HG02798 (cell line): ENCODE measurements at regions not wholly inside any gene's neighbourhood (a gene's known extent, or its start where the extent isn't known, plus 50 kb on each side); places are given as distances from the start of the nearest gene placed in this dataset.

Experiments
- ATAC-seq: cut with Tn5 transposase; IDR thresholded peaks from one replicate; pipeline ENCODE4 v1.9.1; 2021; ENCODE audit warnings: mild to moderate bottlenecking; ENCODE audit not compliant: unreplicated experiment, poor library complexity

- no peak for ATAC-seq
These were observed 1140.4 kb downstream of the EFNB2 start for GRCh38 chr13:105395041-105395440.

DNA sequence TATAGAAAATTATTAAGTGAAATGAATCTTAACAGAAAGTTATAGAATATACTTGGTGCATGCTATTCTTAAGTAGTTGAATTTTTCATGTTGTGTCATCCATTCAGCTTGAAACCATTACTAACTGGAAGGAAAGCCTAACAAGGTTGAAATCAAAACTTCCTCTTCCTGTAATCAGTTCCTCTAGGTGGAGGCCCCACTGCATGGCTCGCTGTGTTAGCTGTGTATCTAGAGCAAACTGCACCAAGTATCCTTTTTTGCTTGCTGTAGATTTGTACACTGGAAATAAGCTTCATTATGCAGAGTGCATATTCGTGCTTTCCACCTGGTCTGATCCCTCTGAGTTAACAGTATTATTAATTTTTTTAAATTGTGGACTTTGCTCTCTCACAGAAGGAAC is 1146.1 kb downstream of the EFNB2 start:
- ATAC-seq: no peak

- no peak for ATAC-seq
These were observed 1158.0 kb downstream of the EFNB2 start for GRCh38 chr13:105377452-105377851.

- ATAC-seq: no peak
These were observed 1165.3 kb downstream of the EFNB2 start for GRCh38 chr13:105370011-105370650.

GRCh38 chr13:105368781-105369180 is 1166.7 kb downstream of the EFNB2 start:
- no peak for ATAC-seq

DNA sequence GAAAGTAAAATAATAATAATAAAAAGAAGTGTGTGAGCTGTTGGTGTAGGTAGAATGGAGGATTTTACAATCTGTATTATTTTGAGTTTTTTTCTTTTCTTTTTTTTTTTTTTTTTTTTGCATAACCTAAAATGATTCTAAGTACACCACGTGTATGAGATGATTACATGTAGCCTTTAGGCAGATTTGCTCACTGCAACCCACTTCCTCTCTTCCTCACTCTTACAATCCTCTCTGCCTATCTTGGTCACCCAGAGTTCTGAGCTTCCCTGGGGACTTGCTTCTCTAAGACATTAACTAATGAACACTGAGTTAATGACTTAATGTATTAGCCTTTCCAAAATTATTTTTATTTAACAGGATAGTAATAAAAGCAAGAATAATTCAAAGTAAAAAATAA is 1169.6 kb downstream of the EFNB2 start:
- ATAC-seq: no peak

- no peak for ATAC-seq
These were observed 1170.4 kb downstream of the EFNB2 start for GRCh38 chr13:105365021-105365550.

DNA sequence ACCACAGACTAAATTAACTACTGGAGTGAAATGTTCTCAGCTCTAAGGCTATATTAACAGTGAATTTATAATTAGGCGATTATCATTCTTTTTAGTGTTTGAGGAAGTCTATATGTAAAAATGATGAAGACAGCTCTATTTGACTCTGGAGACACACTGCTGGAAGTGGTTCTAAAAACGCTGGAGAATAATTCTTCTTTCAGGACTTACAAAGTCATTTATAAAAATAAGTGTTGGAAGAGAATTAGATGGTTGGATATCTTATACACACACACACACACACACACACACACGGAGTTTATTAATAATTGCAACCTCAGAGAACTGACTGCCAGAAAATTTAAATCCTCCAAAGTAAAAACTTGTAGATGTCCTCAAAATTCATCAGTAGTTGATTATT is 1171.3 kb downstream of the EFNB2 start:
- no peak for ATAC-seq

DNA sequence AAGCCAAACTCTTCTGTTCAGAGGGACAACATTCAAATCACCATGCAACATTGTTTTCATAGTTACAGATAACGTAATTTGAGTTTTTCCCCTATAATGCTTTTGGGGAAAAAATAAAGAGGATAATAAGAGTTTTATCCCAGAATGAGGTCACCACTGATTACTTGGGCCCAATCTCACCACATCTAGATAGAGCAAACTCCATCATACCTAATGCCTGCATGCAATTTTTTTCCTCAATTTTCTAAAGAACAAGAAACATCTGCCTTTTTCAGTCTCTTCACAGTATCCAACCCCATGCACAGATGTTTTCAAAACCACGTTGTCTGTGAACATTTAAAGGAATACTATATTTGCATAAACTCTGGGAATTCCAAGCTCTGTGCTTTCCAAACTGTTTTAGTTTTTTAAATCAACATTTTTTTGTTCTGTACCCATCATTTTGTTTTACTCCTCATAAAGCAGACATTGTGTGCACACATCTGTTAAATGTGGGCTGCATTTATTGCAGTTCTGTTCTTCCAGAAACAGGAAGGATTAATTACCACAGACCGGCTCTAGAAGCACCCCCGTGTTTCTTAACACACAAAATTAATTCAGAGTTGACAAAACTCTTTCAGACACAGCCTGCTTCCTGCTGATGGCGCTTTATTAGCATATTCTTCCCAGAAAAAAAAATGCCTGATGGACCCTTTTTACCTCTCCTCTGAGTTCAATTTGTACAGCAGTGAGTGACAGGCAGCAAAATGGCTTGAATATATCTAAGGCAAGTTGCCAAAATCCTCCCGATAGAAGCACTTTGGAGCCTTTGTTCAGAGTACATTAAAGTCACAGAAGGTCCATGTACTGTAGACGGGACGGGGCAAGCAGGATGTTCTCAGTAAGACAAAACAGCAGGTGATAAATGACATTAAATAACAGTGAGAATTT is 1171.9 kb downstream of the EFNB2 start:
- no peak for ATAC-seq

DNA sequence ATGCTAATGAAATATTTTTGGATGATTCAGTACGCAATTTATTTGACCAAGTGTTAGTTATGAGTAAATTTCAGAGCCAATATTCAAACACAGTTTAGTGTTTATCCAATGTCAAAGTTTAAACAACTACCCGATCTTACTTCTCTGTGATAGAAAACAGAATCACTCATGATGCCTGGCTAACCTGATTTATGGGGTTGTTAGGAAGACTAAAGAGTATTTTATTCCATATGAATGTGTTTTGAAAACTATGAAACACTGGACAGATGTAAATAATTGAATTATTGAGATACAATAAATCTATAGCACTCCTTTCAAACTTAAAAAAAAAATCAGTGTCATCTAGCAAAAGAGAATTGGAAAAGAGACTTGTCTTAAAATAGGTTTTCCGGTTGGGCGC is 1181.8 kb downstream of the EFNB2 start:
- no peak for ATAC-seq

GRCh38 chr13:105349082-105349723 is 1186.3 kb downstream of the EFNB2 start:
- no peak for ATAC-seq

DNA sequence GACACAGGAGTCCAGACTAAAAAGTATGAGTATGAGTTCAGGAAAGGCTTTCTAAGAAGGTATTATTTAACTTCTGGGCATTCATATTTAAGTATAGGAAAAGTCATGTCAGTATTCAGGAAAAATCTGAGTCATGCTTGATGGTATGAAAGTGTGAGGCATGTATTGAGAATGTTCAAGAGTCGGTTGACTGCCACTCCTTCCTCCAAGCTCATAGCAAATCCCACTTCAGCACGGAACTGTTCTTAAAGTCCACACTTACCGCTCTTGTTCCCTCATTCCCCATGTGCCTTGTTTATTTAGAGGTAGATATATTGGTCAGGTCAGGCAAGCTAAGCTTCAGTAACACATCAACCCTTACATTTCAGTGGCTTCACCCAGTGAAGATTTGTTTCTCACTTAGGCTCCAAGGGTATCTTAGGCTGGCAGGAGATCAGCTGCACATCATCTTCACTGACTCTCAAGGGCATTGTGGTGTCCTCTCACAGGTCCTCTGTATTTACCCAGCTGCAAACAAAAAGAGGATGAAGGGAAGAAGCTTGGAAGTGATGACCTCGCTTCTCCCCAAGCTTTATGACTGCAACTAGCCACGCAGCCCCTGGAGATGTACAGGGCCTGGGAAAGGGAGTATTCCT is 1189.2 kb downstream of the EFNB2 start:
- no peak for ATAC-seq

DNA sequence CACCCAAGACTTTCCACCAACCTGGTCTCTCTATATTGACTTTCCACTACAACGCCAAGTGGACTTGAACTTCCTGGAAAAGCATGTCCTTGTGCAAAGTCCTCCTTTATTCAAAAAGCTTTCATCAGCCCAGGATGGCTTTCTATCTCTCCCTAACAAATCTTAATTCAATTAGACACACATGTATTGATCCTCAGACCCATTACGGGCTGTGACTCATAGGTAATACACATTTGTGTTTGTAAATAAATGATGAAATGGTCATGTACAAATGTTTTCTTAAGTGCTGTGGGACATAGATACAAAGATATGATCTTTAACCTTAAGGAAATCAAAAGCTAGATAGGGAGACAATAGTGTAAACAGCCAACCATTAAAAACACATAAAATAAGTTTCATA is 1189.7 kb downstream of the EFNB2 start:
- no peak for ATAC-seq

DNA sequence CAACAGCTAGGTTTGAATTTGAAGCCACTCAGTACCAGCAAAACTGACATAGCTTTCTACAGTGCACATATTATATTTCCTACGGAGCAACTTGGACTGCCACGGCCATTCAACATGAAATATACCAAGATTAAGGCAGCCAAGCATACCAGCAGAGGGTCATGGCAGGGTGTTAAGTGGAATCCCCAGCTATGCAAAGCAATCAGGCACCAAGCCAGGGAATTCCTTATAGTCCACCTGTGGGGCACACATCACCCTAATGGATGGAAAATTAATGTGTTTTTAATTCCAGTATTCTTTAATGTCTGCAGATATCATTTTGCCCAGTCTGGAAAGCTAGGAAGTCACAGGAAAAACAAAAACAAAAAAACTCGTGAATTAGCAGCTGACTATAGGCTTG is 1190.3 kb downstream of the EFNB2 start:
- no peak for ATAC-seq

DNA sequence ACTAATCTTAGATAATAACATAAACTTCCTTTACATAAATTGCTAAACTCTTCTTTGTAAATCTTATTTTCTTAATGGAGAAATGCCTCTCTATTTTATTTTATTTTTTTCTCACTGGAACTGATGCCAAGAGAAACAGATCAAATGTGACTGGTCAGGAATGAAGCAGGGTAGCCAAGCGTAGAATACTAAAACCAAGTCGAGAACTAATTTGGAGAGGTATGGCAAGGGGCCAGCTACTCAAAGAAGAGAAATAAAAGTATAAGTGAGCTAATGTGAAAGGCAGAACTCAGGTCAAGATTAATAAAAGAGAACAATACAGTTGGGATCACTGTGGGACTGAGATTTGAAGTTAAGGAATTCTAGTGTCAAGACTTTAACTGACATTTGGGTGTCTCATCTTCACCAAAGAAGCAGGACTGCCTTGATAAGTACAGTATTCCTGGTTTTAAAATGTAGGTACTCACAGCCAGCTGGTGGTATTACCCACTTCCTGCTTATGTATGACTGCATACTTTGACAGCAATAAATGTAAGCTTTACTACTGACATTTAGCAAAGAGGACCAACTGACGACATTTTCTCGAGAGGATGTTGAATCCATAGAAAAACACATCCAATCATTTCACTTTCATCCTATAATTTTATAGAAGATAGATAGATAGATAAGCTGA is 1192.2 kb downstream of the EFNB2 start:
- no peak for ATAC-seq

DNA sequence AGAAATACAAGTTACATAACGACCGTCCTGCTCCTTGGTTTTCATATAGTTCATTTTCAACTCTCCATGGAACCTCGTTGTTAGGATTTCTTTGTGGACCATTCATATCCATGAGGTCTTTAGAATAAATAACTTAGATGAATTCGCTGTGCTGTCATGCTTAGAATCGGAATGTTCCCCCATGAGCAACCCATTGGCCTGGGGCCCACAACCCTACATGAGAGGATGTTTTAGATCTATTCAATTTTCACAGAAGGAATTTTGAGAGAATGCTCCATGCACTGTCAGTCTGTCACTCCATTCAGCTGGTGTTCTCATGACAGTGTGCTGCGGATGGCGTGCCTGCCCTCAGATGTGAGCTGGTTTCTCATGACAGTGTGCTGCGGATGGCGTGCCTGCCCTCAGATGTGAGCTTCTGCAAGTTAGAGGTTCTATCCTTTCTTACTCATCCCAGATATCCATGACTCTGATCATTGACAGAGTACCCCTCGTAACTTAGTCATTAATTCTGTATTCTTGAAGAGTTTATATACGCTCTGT is 1193.1 kb downstream of the EFNB2 start:
- no peak for ATAC-seq

DNA sequence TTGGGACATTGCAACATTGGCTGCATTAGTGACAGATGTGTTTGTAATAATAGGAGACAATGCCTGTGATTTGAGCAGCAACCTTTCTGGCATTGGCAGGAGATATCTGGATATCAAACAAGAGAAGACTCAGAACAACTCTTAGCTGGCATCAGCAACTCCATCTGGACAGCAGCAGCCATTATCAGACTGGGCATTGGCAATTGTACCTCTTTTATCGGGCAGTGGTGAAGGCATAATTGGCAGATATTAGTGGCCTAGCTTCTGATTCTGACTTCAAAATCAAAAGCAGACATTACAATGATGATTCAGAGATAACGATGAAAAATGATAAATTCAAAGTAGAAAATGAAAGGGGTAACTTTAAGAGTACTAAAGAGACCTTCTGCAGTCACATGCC is 1193.7 kb downstream of the EFNB2 start:
- no peak for ATAC-seq

DNA sequence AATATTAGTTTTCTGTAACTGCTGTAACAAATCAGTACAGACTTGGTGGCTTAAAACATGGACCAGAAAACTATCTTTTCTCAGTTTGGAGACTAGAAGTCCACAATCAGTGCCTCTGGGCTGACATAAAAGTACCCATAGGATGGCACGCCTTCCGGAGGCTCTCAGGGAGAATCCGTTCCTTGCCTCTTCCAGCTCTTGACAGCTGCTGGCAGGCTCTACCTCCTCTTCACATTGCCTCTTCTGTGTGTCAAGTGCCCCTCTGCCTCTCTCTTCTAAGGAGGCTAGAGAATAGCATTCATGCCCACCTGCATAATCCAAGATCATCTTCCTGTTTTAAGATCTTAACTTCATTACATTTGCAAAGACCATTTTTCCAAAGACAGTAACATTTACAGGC is 1194.2 kb downstream of the EFNB2 start:
- no peak for ATAC-seq

GRCh38 chr13:105340061-105340606 is 1195.3 kb downstream of the EFNB2 start:
- ATAC-seq: no peak
